ENCODE measurements at regions not wholly inside any gene's neighbourhood (a gene's known extent, or its start where the extent isn't known, plus 50 kb on each side); places are given as distances from the start of the nearest gene placed in this dataset.
"Not testable (repeated sequence)": the region's sequence is repeated elsewhere in the genome, so short reads cannot be mapped to it uniquely, and the experiment has no call there.

DNA sequence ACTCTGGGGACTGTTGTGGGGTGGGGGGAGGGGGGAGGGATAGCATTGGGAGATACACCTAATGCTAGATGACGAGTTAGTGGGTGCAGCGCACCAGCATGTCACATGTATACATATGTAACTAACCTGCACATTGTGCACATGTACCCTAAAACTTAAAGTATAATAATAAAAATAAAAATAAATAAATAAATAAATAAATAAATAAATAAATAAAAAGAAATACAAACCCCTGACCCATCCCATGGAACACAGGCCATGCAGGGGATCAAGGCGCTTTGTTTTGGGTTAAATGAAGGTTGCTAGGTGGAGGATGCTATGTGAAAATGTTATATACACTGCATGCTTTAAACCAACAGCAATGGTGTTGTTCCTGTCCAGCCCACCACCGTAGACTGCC, 184.7 kb downstream of the C6orf118 start:
- H3K27me3 Mint-ChIP-seq; H3K4me3 Mint-ChIP-seq; DNase-seq; H3K4me1 Mint-ChIP-seq; H3K36me3 Mint-ChIP-seq (ENCODE audit: low read depth); ATAC-seq; H3K27ac Mint-ChIP-seq: not testable (repeated sequence)
- H3K9me3 Mint-ChIP-seq, result peaks cover 17% of the 10 kb centered on the region

DNA sequence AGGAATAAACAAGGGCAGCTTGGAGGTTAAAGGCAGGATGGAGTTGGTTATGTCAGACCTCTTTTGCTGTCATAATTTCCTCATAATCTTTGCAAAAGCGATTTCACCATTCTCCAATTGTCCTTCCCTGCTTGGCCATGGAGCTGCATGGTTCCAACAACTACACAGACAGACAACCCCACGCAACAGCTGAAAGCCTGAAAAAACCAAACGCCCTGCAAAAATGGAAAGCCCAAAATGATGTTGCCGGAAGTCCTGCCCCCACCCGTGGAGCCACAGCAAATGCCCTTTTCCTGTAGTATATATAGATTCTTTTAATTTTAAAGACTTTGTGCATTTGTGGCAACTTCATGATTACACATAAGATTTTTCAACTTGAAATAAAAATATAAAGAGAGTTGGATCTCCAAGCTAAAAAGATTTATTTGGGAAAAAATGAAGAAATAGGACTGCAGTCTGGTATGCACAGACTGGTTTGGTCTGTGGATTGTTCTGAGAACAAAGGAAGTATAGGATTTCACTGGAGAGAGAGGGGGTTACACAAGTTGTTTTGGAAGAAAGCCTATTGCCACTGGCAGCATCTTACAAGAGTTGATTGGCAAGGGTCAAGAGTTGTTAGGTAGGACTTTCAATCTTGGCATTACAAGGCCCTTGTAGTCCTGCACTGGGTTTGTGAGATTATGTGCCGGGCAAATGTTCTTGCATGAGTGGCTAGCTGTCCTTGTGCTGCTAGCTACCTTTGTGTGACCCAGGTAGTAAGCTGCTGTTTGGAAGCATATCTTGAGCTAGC, 190.0 kb downstream of the C6orf118 start:
- Mint-ChIP-seq H3K4me1 (no peaks in the 10 kb centered on the region), H3K36me3 (ENCODE audit: low read depth) (no peaks in the 10 kb centered on the region), H3K4me3 (no peak overlapping the region), H3K27ac (no peak overlapping the region), H3K27me3 (no peaks in the 10 kb centered on the region), H3K9me3 (peaks cover 15% of the 10 kb centered on the region)
- no peak for ATAC-seq
- DNase-seq, result no peak

DNA sequence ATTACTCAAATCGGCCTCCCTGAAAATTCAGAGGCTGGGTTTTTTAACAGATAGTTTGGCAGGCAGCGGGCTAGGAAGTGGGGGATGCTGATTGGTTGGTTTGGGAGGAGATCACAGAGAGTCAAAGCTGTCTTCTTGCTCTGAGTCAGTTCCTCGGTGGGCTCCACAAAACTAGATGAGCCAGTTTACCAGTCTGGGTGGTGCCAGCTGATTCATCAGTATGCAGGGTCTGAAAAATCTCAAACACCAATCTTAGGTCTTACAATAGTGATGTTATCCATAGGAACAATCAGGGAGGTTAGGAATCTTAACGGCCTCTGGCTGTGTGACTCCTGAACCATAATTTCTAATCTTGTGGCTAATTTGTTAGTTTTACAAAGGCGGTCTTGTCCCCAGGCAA, 190.7 kb downstream of the C6orf118 start:
- no peak for ATAC-seq
- Mint-ChIP-seq H3K27me3 (no peaks in the 10 kb centered on the region), H3K27ac (no peak overlapping the region), H3K4me3 (no peak overlapping the region), H3K4me1 (no peaks in the 10 kb centered on the region), H3K36me3 (ENCODE audit: low read depth) (no peaks in the 10 kb centered on the region), H3K9me3 (peaks cover 21% of the 10 kb centered on the region)
- DNase-seq, result no peak

DNA sequence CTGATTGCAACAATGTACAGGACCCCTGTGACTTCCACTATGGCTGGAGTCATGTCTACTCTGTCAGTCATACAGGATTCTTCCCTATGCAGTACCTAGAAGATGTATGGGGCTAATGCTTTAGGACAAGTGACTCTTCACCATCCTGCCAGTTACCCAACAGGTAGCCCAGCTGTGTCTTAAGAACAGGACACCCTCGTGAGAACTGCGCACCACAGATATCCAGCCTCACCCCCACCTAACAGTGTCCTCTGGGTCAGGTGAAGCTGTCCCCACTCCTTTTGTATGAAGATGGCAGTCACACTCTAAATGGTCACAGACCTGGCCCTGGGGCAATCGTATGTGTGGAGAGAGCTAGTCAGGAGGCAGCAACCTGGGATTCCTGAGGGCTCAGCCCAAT, 191.6 kb downstream of the C6orf118 start:
- no peak overlapping the region for H3K27ac Mint-ChIP-seq
- peaks cover 28% of the 10 kb centered on the region for H3K9me3 Mint-ChIP-seq
- no peaks in the 10 kb centered on the region for H3K27me3 Mint-ChIP-seq
- H3K36me3 Mint-ChIP-seq (ENCODE audit: low read depth), result no peaks in the 10 kb centered on the region
- H3K4me3 Mint-ChIP-seq, result no peak overlapping the region
- DNase-seq (no peak), ATAC-seq (no peak)
- no peaks in the 10 kb centered on the region for H3K4me1 Mint-ChIP-seq

DNA sequence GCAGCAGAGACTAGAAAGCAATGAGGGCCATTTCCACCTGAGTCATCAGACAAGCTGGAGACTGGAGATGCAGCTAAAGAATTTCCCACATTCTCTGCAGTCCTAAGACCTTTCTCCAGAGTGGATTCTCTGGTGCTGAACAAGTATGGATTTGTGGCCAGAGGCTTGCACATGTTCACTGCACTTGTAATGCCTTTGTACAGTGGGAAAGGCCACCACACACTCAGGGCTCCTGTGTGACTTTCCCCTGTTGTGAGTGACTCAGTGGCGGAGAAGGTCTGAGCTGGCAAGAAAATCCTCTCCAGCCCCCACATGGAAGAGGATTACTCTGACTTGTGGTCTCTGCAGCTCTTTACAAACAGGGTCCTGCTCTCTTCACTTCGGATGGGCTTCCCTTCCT, 192.3 kb downstream of the C6orf118 start:
- Mint-ChIP-seq H3K9me3 (peaks cover 30% of the 10 kb centered on the region), H3K27me3 (no peaks in the 10 kb centered on the region), H3K27ac (no peak overlapping the region), H3K4me3 (no peak overlapping the region), H3K4me1 (no peaks in the 10 kb centered on the region), H3K36me3 (ENCODE audit: low read depth) (no peaks in the 10 kb centered on the region)
- no peak for ATAC-seq
- no peak for DNase-seq

DNA sequence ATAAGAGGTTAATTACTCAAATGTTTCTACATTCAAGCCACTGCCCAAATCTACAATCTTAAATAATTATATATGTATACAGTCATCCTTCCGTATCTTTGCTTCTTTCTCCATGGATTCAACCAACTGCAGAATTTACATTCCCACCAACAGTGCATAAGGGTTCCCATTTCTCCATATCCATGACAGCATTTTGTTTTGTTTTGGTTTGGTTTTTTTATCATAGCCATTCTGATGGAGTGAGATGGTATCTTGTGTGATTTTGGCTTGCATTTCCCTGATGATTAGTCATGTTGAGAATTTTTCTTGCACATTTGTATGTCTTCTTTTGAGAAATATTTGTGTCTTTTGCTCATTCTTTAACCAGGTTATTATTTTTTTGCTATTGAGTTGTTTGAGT, 198.5 kb downstream of the C6orf118 start:
- Mint-ChIP-seq H3K4me3 (no peak overlapping the region), H3K36me3 (ENCODE audit: low read depth) (no peaks in the 10 kb centered on the region), H3K4me1 (no peaks in the 10 kb centered on the region), H3K9me3 (peaks cover 39% of the 10 kb centered on the region), H3K27ac (no peak overlapping the region), H3K27me3 (no peaks in the 10 kb centered on the region)
- DNase-seq (no peak), ATAC-seq (no peak)

DNA sequence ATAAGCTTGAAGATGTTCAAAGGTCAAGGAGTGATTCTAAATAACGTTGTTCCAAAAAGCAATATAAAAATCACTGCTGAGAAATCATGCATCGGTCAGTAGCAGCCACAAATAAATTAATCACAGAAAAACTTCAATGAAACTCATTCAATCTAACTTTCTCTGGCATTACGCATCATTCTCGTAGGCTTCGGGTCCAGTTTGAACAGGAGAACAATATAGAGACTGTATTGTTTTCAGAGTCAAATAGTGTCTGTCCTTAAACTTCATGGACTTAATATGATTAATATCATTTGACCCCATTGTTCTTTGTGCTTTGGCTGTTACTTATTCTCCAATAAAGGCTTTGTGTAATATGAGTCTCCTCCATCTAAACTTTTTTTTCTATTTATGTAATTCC, 200.4 kb downstream of the C6orf118 start:
- Mint-ChIP-seq H3K36me3 (ENCODE audit: low read depth) (no peaks in the 10 kb centered on the region), H3K9me3 (peaks cover 26% of the 10 kb centered on the region), H3K4me3 (no peak overlapping the region), H3K4me1 (no peaks in the 10 kb centered on the region), H3K27me3 (no peaks in the 10 kb centered on the region), H3K27ac (no peak overlapping the region)
- DNase-seq (no peak), ATAC-seq (no peak)

DNA sequence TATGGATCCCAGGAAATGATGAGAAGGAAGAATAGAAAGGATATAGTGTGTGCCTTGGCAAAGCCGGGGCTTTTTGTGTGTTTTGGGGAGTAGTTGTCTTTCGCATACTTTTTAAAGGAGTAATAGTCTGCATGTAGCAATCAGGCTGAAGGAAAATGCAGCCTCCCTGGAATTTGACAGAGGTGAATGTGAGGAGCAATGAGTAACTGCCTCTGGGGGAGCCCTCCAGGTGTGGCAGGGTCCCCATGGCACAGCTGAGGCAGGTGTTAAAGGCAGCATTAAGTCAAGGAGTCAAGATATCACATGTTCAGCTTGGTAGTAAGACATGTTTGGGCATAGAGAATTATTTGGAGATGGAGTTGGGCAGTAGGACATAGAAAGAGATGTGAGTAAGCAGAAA, 203.1 kb downstream of the C6orf118 start:
- ATAC-seq (no peak), DNase-seq (no peak)
- Mint-ChIP-seq H3K9me3 (peaks cover 14% of the 10 kb centered on the region), H3K27me3 (no peaks in the 10 kb centered on the region), H3K27ac (no peak overlapping the region), H3K36me3 (ENCODE audit: low read depth) (no peaks in the 10 kb centered on the region), H3K4me1 (no peaks in the 10 kb centered on the region), H3K4me3 (no peak overlapping the region)

DNA sequence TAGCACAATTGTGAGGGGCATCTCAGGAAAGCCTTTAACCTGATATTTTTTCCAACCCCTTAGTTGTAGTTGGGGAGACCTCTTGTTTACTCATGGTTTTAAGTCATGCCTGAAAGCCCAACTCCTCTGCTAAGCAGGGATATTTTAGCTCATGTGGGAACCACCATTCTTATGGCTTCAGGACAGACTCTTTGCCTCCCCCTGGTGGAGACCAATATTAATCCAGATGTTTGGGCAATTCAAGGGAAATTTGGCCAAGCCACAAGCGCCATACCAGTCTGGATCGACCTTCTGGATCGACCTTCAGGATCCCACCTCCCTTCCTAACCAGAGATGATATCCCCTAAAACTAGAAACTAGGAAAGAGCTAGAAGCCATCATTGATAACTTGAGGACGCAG, 211.2 kb downstream of the C6orf118 start:
- Mint-ChIP-seq H3K27ac (no peak overlapping the region), H3K9me3 (peaks cover 9% of the 10 kb centered on the region), H3K27me3 (no peaks in the 10 kb centered on the region), H3K36me3 (ENCODE audit: low read depth) (no peaks in the 10 kb centered on the region), H3K4me3 (no peak overlapping the region), H3K4me1 (no peaks in the 10 kb centered on the region)
- DNase-seq (no peak), ATAC-seq (no peak)

DNA sequence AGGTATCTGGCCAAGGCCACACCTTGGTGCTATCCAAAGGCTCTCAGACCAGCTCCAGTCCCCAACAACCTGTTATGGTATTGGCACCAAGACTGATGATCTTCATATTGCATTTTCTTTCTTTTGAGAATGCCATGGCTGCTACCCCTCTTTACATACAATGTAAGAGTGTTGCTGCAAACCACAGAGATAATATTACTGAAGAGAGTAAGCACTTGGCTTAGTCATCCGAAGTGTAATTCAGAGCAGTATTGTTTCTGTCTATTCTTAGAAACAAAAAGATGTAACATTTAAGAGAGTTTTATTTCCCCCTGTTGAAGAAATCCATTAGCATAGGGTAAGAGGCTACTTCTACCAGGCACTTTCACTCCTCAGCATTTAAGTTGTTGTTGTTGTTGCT, 212.5 kb downstream of the C6orf118 start:
- no peak overlapping the region for H3K27ac Mint-ChIP-seq
- H3K4me1 Mint-ChIP-seq, result no peaks in the 10 kb centered on the region
- ATAC-seq (no peak), DNase-seq (no peak)
- no peaks in the 10 kb centered on the region for H3K36me3 Mint-ChIP-seq (ENCODE audit: low read depth)
- no peak overlapping the region for H3K4me3 Mint-ChIP-seq
- H3K27me3 Mint-ChIP-seq, result no peaks in the 10 kb centered on the region
- H3K9me3 Mint-ChIP-seq, result peaks cover 9% of the 10 kb centered on the region

DNA sequence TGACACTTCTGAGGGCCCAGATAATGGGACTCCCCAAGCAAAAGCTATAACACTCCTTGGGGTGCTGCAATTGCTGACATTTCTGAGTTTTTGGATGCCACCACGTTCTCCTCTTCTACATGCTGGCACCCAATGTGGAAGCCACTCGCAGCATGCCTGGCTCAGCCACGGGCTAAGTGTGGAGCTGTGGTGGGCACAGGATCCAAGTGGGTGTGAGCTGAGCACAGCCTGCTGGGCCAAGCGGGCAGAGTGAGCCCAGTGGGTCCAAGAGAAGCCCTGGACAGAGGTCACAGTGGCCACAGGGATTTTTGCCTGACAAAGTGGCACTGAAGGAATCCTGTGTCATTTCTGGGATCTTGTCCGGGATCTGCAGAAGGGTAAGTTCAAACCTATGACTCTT, 213.2 kb downstream of the C6orf118 start:
- H3K4me3 Mint-ChIP-seq, result no peak overlapping the region
- no peaks in the 10 kb centered on the region for H3K4me1 Mint-ChIP-seq
- peaks cover 13% of the 10 kb centered on the region for H3K9me3 Mint-ChIP-seq
- no peaks in the 10 kb centered on the region for H3K36me3 Mint-ChIP-seq (ENCODE audit: low read depth)
- ATAC-seq (no peak), DNase-seq (no peak)
- no peak overlapping the region for H3K27ac Mint-ChIP-seq
- H3K27me3 Mint-ChIP-seq, result no peaks in the 10 kb centered on the region

DNA sequence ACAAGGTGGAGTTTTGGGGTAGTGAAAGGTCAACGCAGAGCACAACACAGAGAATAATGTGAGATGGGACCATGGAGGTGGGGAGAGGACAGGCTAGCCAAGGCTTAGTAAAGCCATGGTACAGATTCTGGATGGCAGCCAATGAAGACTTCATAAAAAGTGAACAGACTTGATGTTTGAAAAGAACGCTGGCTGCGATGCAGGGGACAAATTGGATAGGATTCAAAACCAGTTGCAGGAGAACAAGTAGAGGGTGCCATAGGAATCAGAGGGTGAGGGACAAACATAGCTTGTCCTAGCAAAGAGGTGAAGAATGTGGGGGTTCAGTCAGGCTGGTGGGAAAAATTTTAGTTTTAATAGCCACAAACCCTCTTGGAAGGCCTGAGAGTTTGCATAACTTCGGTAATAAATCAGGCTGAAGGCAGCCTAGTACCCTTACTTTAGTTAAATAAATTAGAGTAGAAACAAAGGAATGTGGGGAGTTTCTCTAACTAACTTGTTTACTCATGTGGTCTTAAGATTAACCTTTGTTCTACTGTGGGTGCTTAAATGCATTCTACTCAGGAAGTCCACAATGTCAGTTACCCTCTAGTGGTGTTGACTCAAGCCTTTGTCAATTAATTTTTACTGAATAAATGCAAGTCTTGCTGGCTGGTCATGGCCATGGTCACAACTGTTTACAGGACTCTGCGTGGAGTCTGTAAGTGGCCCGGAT, 216.4 kb downstream of the C6orf118 start:
- no peak for DNase-seq
- H3K27ac Mint-ChIP-seq, result no peak overlapping the region
- no peaks in the 10 kb centered on the region for H3K4me1 Mint-ChIP-seq
- no peaks in the 10 kb centered on the region for H3K27me3 Mint-ChIP-seq
- ATAC-seq, result no peak
- H3K36me3 Mint-ChIP-seq (ENCODE audit: low read depth), result no peaks in the 10 kb centered on the region
- no peak overlapping the region for H3K4me3 Mint-ChIP-seq
- H3K9me3 Mint-ChIP-seq, result peaks cover 20% of the 10 kb centered on the region

DNA sequence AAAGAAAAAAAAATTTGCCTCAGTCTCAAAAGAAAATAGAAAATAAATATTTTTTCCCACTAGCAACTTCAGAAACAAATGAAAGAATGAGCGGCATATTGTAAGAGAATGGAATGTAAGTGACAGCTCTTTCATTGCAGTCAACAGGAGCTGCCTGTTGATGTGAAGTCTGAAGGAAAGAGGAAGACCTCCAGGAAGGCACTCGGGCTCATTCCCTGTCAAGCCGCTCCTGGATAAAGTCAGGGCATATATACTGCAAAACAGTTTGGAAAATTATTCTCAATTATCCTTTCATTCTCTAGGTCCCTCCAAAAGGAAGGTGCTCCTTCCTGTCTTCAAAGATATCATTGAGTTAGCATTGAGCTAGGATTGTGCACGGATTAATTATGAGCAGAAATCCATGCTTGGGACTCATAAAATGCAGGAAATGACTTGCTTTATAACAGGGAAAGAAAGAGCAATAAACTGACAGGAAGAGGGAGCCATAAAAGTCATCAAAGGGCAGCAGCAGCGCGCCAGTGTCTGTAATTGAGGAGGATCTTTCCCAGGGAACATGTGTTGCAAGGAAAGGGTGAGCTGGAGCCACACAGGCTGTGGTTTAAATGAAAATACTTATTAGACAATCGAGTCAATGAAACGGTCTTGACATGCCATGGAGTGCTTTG, 218.2 kb downstream of the C6orf118 start:
- Mint-ChIP-seq H3K36me3 (ENCODE audit: low read depth) (no peaks in the 10 kb centered on the region), H3K4me3 (no peak overlapping the region), H3K27me3 (no peaks in the 10 kb centered on the region), H3K27ac (no peak overlapping the region), H3K9me3 (peaks cover 20% of the 10 kb centered on the region), H3K4me1 (no peaks in the 10 kb centered on the region)
- ATAC-seq, result no peak
- DNase-seq, result no peak

DNA sequence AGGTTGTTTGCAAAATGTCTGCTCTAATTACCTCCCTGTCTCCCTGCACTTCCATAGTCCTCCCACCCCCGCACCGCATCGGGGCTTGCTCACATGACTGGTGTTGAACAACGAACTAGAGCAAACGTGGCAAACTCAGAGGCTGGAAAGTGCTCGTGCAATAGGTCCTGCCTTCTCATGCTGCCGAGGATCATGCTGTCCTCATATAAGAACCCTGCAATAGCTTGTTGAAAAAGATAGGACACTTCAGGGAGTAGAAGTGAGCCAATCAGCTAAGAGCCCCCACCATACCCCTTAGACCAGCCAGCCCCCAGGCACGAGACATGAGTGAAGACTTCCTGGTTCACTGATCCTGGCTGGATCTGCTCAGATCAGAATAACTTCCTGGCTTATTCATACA, 219.2 kb downstream of the C6orf118 start:
- Mint-ChIP-seq H3K9me3 (peaks cover 20% of the 10 kb centered on the region), H3K27me3 (no peaks in the 10 kb centered on the region), H3K27ac (no peak overlapping the region), H3K4me3 (no peak overlapping the region), H3K36me3 (ENCODE audit: low read depth) (no peaks in the 10 kb centered on the region), H3K4me1 (no peaks in the 10 kb centered on the region)
- ATAC-seq (no peak), DNase-seq (no peak)

DNA sequence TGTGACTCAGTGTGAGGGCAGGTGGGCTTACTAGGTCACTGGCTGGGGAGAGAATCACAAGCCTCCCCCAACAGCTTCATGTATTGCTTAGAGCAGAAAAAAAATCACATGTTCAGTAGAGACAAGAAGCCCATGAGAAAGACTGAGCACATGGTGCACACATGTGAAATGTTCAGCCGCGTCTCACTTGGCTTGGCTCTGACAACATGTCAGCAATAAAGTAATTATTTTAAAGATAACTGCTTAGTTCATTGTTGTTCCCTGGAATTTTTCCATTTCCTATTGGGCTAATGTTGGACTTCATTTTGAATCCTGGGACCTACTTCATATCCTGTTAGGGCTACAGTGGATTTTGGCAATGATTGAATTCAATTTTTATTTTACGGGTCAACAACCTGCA, 222.6 kb downstream of the C6orf118 start:
- no peak overlapping the region for H3K27ac Mint-ChIP-seq
- H3K27me3 Mint-ChIP-seq, result no peaks in the 10 kb centered on the region
- peaks cover 18% of the 10 kb centered on the region for H3K9me3 Mint-ChIP-seq
- DNase-seq, result no peak
- ATAC-seq, result no peak
- H3K4me3 Mint-ChIP-seq, result no peak overlapping the region
- no peaks in the 10 kb centered on the region for H3K36me3 Mint-ChIP-seq (ENCODE audit: low read depth)
- no peaks in the 10 kb centered on the region for H3K4me1 Mint-ChIP-seq

Data from activated naive CD8-positive, alpha-beta T cell treated with anti-CD3 and anti-CD28 coated beads, Interleukin-2, amount 50 U/mL, for 24 hours (primary cell).